HG02571 (cell line): ENCODE measurements at regions not wholly inside any gene's neighbourhood (a gene's known extent, or its start where the extent isn't known, plus 50 kb on each side); places are given as distances from the start of the nearest gene placed in this dataset.
"Not testable (repeated sequence)": the region's sequence is repeated elsewhere in the genome, so short reads cannot be mapped to it uniquely, and the experiment has no call there.

Experiments
- ATAC-seq: cut with Tn5 transposase; IDR thresholded peaks from one replicate; pipeline ENCODE4 v1.9.1; 2021; ENCODE audit warnings: mild to moderate bottlenecking, moderate library complexity; ENCODE audit not compliant: unreplicated experiment

GRCh38 chr2:15681089-15681885 lies 89.6 kb downstream of the DDX1 start:
- ATAC-seq: no peak

GRCh38 chr2:15682354-15682753 lies 90.7 kb downstream of the DDX1 start:
- no peak for ATAC-seq

GRCh38 chr2:15684161-15685039 lies 92.7 kb downstream of the DDX1 start:
- no peak for ATAC-seq

- no peak for ATAC-seq
Measured at GRCh38 chr2:15685143-15685542, 93.5 kb downstream of the DDX1 start.

- no peak for ATAC-seq
Measured at GRCh38 chr2:15686643-15687042, 95.0 kb downstream of the DDX1 start.

- no peak for ATAC-seq
Measured at GRCh38 chr2:15687243-15687642, 95.6 kb downstream of the DDX1 start.

GRCh38 chr2:15687720-15688119 lies 96.1 kb downstream of the DDX1 start:
- no peak for ATAC-seq

- no peak for ATAC-seq
Measured at GRCh38 chr2:15688924-15689568, 97.4 kb downstream of the DDX1 start.

GRCh38 chr2:15689654-15690053 lies 98.0 kb downstream of the DDX1 start:
- ATAC-seq: no peak

GRCh38 chr2:15691586-15692310 lies 100.1 kb downstream of the DDX1 start:
- ATAC-seq: no peak

- ATAC-seq: no peak
Measured at GRCh38 chr2:15692551-15693377, 101.1 kb downstream of the DDX1 start.

GRCh38 chr2:15693382-15693781 lies 101.7 kb downstream of the DDX1 start:
- no peak for ATAC-seq

GRCh38 chr2:15693926-15694588 lies 102.4 kb downstream of the DDX1 start:
- ATAC-seq: no peak

GRCh38 chr2:15694589-15694986 lies 102.9 kb downstream of the DDX1 start:
- no peak for ATAC-seq

- no peak for ATAC-seq
Measured at GRCh38 chr2:15695582-15696330, 104.1 kb downstream of the DDX1 start.

- ATAC-seq: not testable (repeated sequence)
Measured at GRCh38 chr2:15696606-15697170, 105.0 kb downstream of the DDX1 start.

- no peak for ATAC-seq
Measured at GRCh38 chr2:15700131-15700530, 108.5 kb downstream of the DDX1 start.

GRCh38 chr2:15700599-15701340 lies 109.1 kb downstream of the DDX1 start:
- no peak for ATAC-seq
